ENCODE measurements at regions not wholly inside any gene's neighbourhood (a gene's known extent, or its start where the extent isn't known, plus 50 kb on each side); places are given as distances from the start of the nearest gene placed in this dataset.

DNA sequence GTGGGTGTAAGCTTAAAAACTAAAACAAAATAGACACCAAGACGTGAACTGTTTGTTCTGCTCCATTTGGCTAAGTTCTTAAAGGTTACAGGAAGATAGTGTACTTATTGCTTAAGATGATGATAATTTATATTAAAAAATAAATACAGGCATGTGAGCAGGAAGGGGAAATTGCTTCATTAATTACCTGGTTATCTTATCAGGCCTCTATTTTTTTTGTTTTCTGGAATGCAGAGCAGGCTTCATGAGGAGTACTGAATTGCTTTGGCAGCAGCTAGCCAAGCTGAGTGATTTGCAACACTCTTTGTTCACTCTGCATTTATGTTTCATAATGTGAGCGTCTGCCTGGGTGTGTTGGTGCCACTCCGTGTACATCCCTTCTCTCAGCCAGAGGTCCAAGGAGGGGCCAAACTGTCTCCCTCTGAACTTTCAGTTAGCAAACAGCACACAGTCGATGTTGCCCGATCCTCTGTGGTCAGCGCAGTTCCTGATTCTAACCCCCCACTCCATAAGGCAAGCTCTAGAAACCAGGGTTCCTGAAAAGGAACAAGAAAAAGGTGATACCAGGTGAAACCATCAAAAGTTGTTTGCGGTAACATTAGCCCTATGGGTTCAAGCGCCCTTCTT lies 348.2 kb downstream of the SPRY1 start:
- peak overlapping the region; percentile 40 for H3K4me3 ChIP-seq

DNA sequence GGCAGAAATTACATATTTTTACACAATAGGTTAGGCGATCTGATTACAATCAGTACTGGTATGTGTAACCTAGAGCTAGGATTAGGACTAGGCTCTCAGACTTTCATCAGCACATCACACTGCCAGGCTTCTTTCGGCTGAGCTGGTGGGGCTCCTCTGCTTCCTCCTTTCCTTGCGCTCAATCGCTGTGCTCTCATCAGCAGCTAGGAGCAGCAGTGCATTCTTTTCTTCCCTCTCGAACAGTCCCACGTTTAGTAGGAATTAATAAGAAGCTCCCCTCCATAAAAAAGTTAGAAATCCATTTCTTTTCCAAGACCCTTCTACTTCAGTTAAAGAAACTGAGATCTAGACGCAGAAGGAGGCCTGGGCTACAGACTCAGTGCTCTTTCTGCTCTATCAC lies 350.4 kb downstream of the SPRY1 start:
- H3K27ac ChIP-seq, result no peak overlapping the region
- H3K36me3 ChIP-seq (ENCODE audit: insufficient read depth in 1 of 2, low read depth in 1 of 2), result no peaks in the 10 kb centered on the region
- no peaks in the 10 kb centered on the region for H3K9me3 ChIP-seq
- no peaks in the 10 kb centered on the region for H3K27me3 ChIP-seq (ENCODE audit: insufficient read depth in 3 of 3, low read length in 2 of 3)
- intact Hi-C loops (cut with DNase I), result no loop called here
- H3K4me3 ChIP-seq, result no peak overlapping the region
- ATAC-seq (peak in 1 of 4 donors; percentile 40), DNase-seq (no peak)
- WGBS, 3 donors, result 80 to 86% (median 85%) methylated on average over 7 of the region's 7 CpGs
- peaks cover 22% of the 10 kb centered on the region for H3K4me1 ChIP-seq
- TF ChIP-seq, protein P1, sequence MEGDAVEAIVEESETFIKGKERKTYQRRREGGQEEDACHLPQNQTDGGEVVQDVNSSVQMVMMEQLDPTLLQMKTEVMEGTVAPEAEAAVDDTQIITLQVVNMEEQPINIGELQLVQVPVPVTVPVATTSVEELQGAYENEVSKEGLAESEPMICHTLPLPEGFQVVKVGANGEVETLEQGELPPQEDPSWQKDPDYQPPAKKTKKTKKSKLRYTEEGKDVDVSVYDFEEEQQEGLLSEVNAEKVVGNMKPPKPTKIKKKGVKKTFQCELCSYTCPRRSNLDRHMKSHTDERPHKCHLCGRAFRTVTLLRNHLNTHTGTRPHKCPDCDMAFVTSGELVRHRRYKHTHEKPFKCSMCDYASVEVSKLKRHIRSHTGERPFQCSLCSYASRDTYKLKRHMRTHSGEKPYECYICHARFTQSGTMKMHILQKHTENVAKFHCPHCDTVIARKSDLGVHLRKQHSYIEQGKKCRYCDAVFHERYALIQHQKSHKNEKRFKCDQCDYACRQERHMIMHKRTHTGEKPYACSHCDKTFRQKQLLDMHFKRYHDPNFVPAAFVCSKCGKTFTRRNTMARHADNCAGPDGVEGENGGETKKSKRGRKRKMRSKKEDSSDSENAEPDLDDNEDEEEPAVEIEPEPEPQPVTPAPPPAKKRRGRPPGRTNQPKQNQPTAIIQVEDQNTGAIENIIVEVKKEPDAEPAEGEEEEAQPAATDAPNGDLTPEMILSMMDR (IDR thresholded peaks at IDR 0.05), result no peak

More for the DNA sequence above, 348.2 kb downstream of the SPRY1 start:
- DNase-seq, result peak; percentile 33 to 45
- Histone ChIP-seq H3K9me3 (no peaks in the 10 kb centered on the region), H3K4me1 (peaks cover 16% of the 10 kb centered on the region), H3K27ac (peak overlapping the region; percentile 34), H3K27me3 (ENCODE audit: insufficient read depth in 3 of 3, low read length in 2 of 3) (no peaks in the 10 kb centered on the region), H3K36me3 (ENCODE audit: insufficient read depth in 1 of 2, low read depth in 1 of 2) (no peaks in the 10 kb centered on the region)
- intact Hi-C loops (cut with DNase I), result no loop called here
- peak; percentile 43 to 92 (median 86) for ATAC-seq
- TF ChIP-seq, protein P1 (IDR thresholded peaks at IDR 0.05), result no peak
- 47 to 56% (median 52%) methylated on average over 8 of the region's 8 CpGs for WGBS, 3 donors

DNA sequence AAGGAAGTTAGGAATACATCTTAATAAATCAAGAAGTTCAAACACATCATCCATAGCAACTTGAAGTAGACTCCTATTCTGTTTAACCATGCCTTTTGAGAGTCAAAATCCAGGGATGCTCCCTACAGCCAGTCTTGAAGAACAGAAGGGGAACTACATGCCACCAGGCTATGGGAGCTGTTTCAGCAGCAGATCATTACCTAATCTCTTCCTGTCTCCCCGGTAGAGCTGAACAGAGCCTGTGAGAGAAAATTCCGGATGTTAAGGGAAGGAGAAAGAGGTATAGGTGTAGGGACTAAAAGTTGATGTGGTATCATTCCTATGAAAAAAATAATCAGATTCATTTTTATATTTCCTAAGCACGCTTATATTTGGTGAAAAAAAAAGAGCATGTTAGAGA lies 352.2 kb downstream of the SPRY1 start:
- intact Hi-C loops (cut with DNase I), result no loop called here
- ATAC-seq, result peak in 1 of 4 donors; percentile 10
- TF ChIP-seq, protein P1 (IDR thresholded peaks at IDR 0.05), result no peak
- Histone ChIP-seq H3K4me3 (no peak overlapping the region), H3K9me3 (no peaks in the 10 kb centered on the region), H3K27me3 (ENCODE audit: insufficient read depth in 3 of 3, low read length in 2 of 3) (no peaks in the 10 kb centered on the region), H3K27ac (peak overlapping the region; percentile 50), H3K36me3 (ENCODE audit: insufficient read depth in 1 of 2, low read depth in 1 of 2) (no peaks in the 10 kb centered on the region), H3K4me1 (peaks cover 22% of the 10 kb centered on the region)
- 65 to 76% (median 68%) methylated on average over 3 of the region's 3 CpGs for WGBS, 3 donors
- no peak for DNase-seq

DNA sequence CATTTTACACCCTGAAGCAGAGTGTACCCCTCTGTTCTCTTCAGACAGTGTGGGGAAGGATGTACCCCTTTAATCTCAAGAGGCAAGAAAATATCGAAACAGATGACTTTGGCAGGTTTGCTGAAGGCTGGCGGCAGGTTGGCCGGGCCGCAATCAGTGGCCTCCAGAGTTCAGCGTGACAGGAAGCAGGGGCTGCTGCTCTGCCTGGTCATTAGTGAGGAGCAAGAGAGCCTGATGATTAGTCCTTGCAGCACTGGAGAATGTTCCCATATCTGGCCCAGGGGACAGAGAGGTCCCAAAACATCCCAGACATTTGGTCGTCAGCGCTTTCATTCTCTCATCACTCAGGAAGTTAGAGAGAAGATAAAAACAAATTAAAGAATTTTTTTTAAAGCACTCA lies 352.8 kb downstream of the SPRY1 start:
- Histone ChIP-seq H3K4me3 (no peak overlapping the region), H3K27me3 (ENCODE audit: insufficient read depth in 3 of 3, low read length in 2 of 3) (no peaks in the 10 kb centered on the region), H3K9me3 (no peaks in the 10 kb centered on the region), H3K4me1 (peaks cover 22% of the 10 kb centered on the region), H3K27ac (peak overlapping the region; percentile 50), H3K36me3 (ENCODE audit: insufficient read depth in 1 of 2, low read depth in 1 of 2) (no peaks in the 10 kb centered on the region)
- TF ChIP-seq, protein P1 (IDR thresholded peaks at IDR 0.05), result no peak
- ATAC-seq, result peak; percentile 54 to 79 (median 64)
- WGBS, 3 donors, result 42 to 59% (median 46%) methylated on average over 7 of the region's 7 CpGs
- intact Hi-C loops (cut with DNase I), result no loop called here
- peak; percentile 32 to 62 for DNase-seq

DNA sequence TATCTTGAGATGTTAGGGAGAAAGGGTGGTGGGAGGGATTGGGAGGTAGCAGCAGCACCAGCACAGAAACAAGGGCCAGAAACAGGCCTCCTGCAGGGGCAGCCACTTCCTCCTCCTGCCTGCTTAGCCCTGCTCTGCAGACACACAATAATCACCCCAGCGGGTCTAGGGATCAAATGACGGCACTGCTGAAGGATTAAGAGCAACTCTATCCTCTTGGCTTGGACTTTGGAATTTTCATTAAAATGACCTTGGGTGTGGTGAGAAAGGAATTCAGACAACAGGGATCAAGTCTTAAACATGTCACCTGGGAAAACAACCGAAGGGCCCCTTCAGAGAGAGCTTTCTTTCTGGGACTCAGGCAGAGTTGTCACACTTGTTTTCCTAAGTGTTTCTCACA lies 353.4 kb downstream of the SPRY1 start:
- no peaks in the 10 kb centered on the region for H3K27me3 ChIP-seq (ENCODE audit: insufficient read depth in 3 of 3, low read length in 2 of 3)
- intact Hi-C loops (cut with DNase I), result no loop called here
- ATAC-seq (peak; percentile 77 to 89 (median 82)), DNase-seq (no peak)
- TF ChIP-seq, protein P1 (IDR thresholded peaks at IDR 0.05), result no peak
- no peaks in the 10 kb centered on the region for H3K9me3 ChIP-seq
- H3K4me3 ChIP-seq, result no peak overlapping the region
- 13 to 18% (median 17%) methylated on average over 3 of the region's 3 CpGs for WGBS, 3 donors
- no peaks in the 10 kb centered on the region for H3K36me3 ChIP-seq (ENCODE audit: insufficient read depth in 1 of 2, low read depth in 1 of 2)
- peak overlapping the region; percentile 51 for H3K27ac ChIP-seq
- H3K4me1 ChIP-seq, result peaks cover 16% of the 10 kb centered on the region

All from psoas muscle (tissue), 7 donors.